ENCODE measurements at regions not wholly inside any gene's neighbourhood (a gene's known extent, or its start where the extent isn't known, plus 50 kb on each side); places are given as distances from the start of the nearest gene placed in this dataset.
"Not testable (repeated sequence)": the region's sequence is repeated elsewhere in the genome, so short reads cannot be mapped to it uniquely, and the experiment has no call there.

GRCh38 chr4:34953145-34953799 is 1291.0 kb downstream of the ARAP2 start:
- Mint-ChIP-seq H3K27ac (ENCODE audit: low read depth) (no peak overlapping the region), H3K4me3 (no peak overlapping the region), H3K36me3 (ENCODE audit: insufficient read depth) (peaks cover 3% of the 10 kb centered on the region)

GRCh38 chr4:34964613-34965012 is 1279.7 kb downstream of the ARAP2 start:
- H3K27me3 Mint-ChIP-seq: no peaks in the 10 kb centered on the region
- no peak for ATAC-seq (replicated peaks; ENCODE audit: extremely low read depth, poor library complexity, severe bottlenecking)
- H3K4me3 Mint-ChIP-seq: no peak overlapping the region
- H3K36me3 Mint-ChIP-seq (ENCODE audit: insufficient read depth): no peaks in the 10 kb centered on the region
- DNase-seq (ENCODE audit: low spot score in 2 of 2): no peak
- H3K27ac Mint-ChIP-seq (ENCODE audit: low read depth): no peak overlapping the region
- H3K9me3 Mint-ChIP-seq: peaks cover 18% of the 10 kb centered on the region
- no peaks in the 10 kb centered on the region for H3K4me1 Mint-ChIP-seq

More at GRCh38 chr4:34953145-34953799, 1291.0 kb downstream of the ARAP2 start:
- Mint-ChIP-seq H3K4me1 (no peaks in the 10 kb centered on the region), H3K9me3 (peaks cover 6% of the 10 kb centered on the region), H3K27me3 (no peaks in the 10 kb centered on the region)
- no peak for DNase-seq (ENCODE audit: low spot score in 2 of 2)
- ATAC-seq (replicated peaks; ENCODE audit: extremely low read depth, poor library complexity, severe bottlenecking): no peak

GRCh38 chr4:34972189-34972588 is 1272.1 kb downstream of the ARAP2 start:
- no peak overlapping the region for H3K27ac Mint-ChIP-seq (ENCODE audit: low read depth)
- H3K9me3 Mint-ChIP-seq: peaks cover 4% of the 10 kb centered on the region
- H3K4me1 Mint-ChIP-seq: no peaks in the 10 kb centered on the region
- H3K27me3 Mint-ChIP-seq: no peaks in the 10 kb centered on the region
- H3K4me3 Mint-ChIP-seq: no peak overlapping the region
- ATAC-seq (replicated peaks; ENCODE audit: extremely low read depth, poor library complexity, severe bottlenecking): no peak
- DNase-seq (ENCODE audit: low spot score in 2 of 2): no peak
- no peaks in the 10 kb centered on the region for H3K36me3 Mint-ChIP-seq (ENCODE audit: insufficient read depth)

DNA sequence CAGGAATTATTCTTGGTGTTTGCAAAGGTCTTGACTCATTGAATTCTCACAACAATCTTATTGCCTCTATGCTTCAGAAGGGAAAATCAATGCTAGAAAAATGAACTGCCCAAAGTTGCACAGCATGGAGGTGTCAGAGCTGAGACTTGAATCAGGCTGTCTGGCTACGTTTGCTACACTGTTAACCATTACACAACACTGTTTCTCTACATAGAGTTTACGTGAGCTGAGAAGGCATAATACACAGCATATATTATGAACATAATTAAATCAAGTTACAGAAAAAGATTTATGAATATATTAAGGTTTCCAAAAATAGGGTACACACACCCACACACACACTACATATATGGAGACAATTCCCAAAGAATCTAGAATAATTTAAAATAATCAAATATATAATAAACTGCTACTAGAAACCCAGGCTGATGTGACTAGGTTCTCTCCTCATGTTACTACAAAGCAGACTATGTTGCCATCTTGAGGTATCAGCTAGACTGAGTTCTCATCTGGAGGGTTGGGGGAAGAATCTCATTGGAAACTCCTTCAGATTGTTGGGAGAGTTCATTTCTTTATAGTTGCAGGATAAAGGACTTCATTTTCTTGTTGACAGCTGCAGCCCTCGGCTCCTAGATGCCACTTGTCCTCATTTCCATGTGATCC is 1270.5 kb downstream of the ARAP2 start:
- H3K4me1 Mint-ChIP-seq: no peaks in the 10 kb centered on the region
- H3K27me3 Mint-ChIP-seq: no peaks in the 10 kb centered on the region
- no peak for ATAC-seq (replicated peaks; ENCODE audit: extremely low read depth, poor library complexity, severe bottlenecking)
- no peak overlapping the region for H3K4me3 Mint-ChIP-seq
- DNase-seq (ENCODE audit: low spot score in 2 of 2): no peak
- no peaks in the 10 kb centered on the region for H3K36me3 Mint-ChIP-seq (ENCODE audit: insufficient read depth)
- peaks cover 4% of the 10 kb centered on the region for H3K9me3 Mint-ChIP-seq
- no peak overlapping the region for H3K27ac Mint-ChIP-seq (ENCODE audit: low read depth)

DNA sequence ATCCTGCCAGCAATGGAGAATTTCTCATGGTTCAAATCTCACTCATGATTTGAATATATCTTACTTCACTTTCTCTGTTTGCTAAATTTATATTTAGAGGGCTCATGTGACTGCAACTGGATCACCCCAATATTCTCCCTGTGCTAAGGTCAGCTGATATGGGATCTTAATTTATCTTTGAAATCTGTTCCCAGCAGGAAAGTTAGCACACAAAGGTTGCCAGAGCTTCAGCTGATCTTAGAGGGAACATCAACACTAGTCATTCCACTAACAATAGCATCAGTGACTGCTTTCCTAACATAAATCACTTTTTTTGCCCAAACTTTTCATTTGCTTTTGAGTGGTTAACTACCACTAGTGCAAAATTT is 1270.0 kb downstream of the ARAP2 start:
- no peaks in the 10 kb centered on the region for H3K36me3 Mint-ChIP-seq (ENCODE audit: insufficient read depth)

GRCh38 chr4:35021222-35021621 is 1223.1 kb downstream of the ARAP2 start:
- H3K27me3 Mint-ChIP-seq; H3K27ac Mint-ChIP-seq (ENCODE audit: low read depth); DNase-seq (ENCODE audit: low spot score in 2 of 2); H3K36me3 Mint-ChIP-seq (ENCODE audit: insufficient read depth); H3K4me3 Mint-ChIP-seq; ATAC-seq (replicated peaks; ENCODE audit: extremely low read depth, poor library complexity, severe bottlenecking); H3K4me1 Mint-ChIP-seq: not testable (repeated sequence)
- peaks cover 34% of the 10 kb centered on the region for H3K9me3 Mint-ChIP-seq

More for the DNA sequence above, 1270.0 kb downstream of the ARAP2 start:
- DNase-seq (ENCODE audit: low spot score in 2 of 2) (no peak), ATAC-seq (replicated peaks; ENCODE audit: extremely low read depth, poor library complexity, severe bottlenecking) (no peak)
- H3K4me1 Mint-ChIP-seq: no peaks in the 10 kb centered on the region
- peaks cover 4% of the 10 kb centered on the region for H3K9me3 Mint-ChIP-seq
- no peak overlapping the region for H3K4me3 Mint-ChIP-seq
- H3K27me3 Mint-ChIP-seq: no peaks in the 10 kb centered on the region
- no peak overlapping the region for H3K27ac Mint-ChIP-seq (ENCODE audit: low read depth)

DNA sequence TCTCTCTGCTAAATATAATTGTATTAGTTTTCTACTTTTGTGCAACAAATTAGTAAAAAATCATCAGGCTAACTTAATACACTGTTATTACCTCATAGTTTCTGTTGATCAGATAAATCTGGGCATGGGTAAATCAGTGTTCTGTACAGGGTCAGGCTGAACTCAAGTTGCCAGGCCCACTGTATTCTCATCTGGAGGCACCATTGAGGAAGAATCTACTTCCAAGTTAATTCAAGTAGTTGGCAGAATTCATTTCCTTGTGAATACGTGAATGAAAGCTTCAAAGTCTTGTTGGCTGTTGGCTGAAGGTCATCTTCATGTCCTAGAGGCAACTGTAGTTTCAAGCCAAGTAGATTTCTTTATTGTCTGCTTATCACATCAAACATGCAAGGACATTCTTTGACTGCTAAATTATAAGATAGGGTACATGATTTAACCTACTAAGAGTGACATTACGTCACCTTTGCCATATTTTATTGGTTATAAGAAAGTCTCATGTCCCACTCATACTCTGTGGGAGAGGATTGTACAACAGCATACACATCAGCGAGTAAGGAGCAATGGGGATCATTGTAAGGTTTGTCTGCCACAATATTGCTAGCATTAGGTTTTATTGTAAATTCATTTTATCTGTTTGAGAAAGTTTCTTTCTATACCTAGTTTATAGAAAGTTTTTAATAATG is 1219.0 kb downstream of the ARAP2 start:
- ATAC-seq (replicated peaks; ENCODE audit: extremely low read depth, poor library complexity, severe bottlenecking): no peak
- H3K4me1 Mint-ChIP-seq: no peaks in the 10 kb centered on the region

GRCh38 chr4:35038079-35038805 is 1206.1 kb downstream of the ARAP2 start:
- Mint-ChIP-seq H3K9me3 (peaks cover 5% of the 10 kb centered on the region), H3K36me3 (ENCODE audit: insufficient read depth) (no peaks in the 10 kb centered on the region), H3K4me3 (no peak overlapping the region), H3K27ac (ENCODE audit: low read depth) (no peak overlapping the region), H3K27me3 (no peaks in the 10 kb centered on the region), H3K4me1 (no peaks in the 10 kb centered on the region)
- DNase-seq (ENCODE audit: low spot score in 2 of 2) (no peak), ATAC-seq (replicated peaks; ENCODE audit: extremely low read depth, poor library complexity, severe bottlenecking) (no peak)

More for the DNA sequence above, 1219.0 kb downstream of the ARAP2 start:
- no peak for DNase-seq (ENCODE audit: low spot score in 2 of 2)
- Mint-ChIP-seq H3K27me3 (no peaks in the 10 kb centered on the region), H3K4me3 (no peak overlapping the region), H3K9me3 (peaks cover 29% of the 10 kb centered on the region), H3K27ac (ENCODE audit: low read depth) (no peak overlapping the region), H3K36me3 (ENCODE audit: insufficient read depth) (no peaks in the 10 kb centered on the region)

- Mint-ChIP-seq H3K4me1 (no peaks in the 10 kb centered on the region), H3K9me3 (peaks cover 5% of the 10 kb centered on the region), H3K27ac (ENCODE audit: low read depth) (no peak overlapping the region), H3K4me3 (no peak overlapping the region), H3K36me3 (ENCODE audit: insufficient read depth) (no peaks in the 10 kb centered on the region), H3K27me3 (no peaks in the 10 kb centered on the region)
- peak; percentile 28 for ATAC-seq (replicated peaks; ENCODE audit: extremely low read depth, poor library complexity, severe bottlenecking)
- no peak for DNase-seq (ENCODE audit: low spot score in 2 of 2)
These were observed 1205.5 kb downstream of the ARAP2 start for GRCh38 chr4:35038845-35039244.

- no peak for DNase-seq (ENCODE audit: low spot score in 2 of 2)
- H3K4me3 Mint-ChIP-seq: no peak overlapping the region
- ATAC-seq (replicated peaks; ENCODE audit: extremely low read depth, poor library complexity, severe bottlenecking): no peak
These were observed 1191.8 kb downstream of the ARAP2 start for GRCh38 chr4:35052546-35052945.

GRCh38 chr4:35063031-35063570 is 1181.2 kb downstream of the ARAP2 start:
- Mint-ChIP-seq H3K27ac (ENCODE audit: low read depth) (no peak overlapping the region), H3K4me3 (no peak overlapping the region), H3K27me3 (no peaks in the 10 kb centered on the region), H3K4me1 (no peaks in the 10 kb centered on the region), H3K9me3 (peaks cover 6% of the 10 kb centered on the region), H3K36me3 (ENCODE audit: insufficient read depth) (no peaks in the 10 kb centered on the region)
- DNase-seq (ENCODE audit: low spot score in 2 of 2) (no peak), ATAC-seq (replicated peaks; ENCODE audit: extremely low read depth, poor library complexity, severe bottlenecking) (no peak)

More at GRCh38 chr4:35052546-35052945, 1191.8 kb downstream of the ARAP2 start:
- Mint-ChIP-seq H3K9me3 (peaks cover 5% of the 10 kb centered on the region), H3K27ac (ENCODE audit: low read depth) (no peak overlapping the region), H3K36me3 (ENCODE audit: insufficient read depth) (no peaks in the 10 kb centered on the region), H3K27me3 (no peaks in the 10 kb centered on the region), H3K4me1 (no peaks in the 10 kb centered on the region)

DNA sequence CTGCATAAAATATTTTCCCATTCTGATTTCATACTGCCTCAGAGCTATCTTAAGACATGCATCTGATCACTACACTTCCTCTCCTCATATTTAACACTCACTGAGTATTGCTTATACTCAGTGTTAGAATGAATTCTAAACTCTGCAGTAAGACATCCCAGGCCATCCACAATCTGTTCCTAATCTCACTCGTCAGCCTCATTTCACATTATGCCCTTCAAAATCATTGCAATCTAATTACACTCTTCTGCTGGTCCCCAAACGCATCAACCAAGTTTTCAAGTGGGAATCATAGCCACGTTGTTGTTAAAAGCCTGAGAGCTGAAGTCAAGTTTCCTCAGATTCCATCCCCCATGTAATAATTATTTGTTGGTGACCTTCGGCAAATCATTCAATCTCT is 1177.9 kb downstream of the ARAP2 start:
- H3K9me3 Mint-ChIP-seq: peaks cover 5% of the 10 kb centered on the region
- no peak for DNase-seq (ENCODE audit: low spot score in 2 of 2)
- H3K4me3 Mint-ChIP-seq: no peak overlapping the region
- no peaks in the 10 kb centered on the region for H3K27me3 Mint-ChIP-seq
- ATAC-seq (replicated peaks; ENCODE audit: extremely low read depth, poor library complexity, severe bottlenecking): no peak
- H3K4me1 Mint-ChIP-seq: no peaks in the 10 kb centered on the region
- H3K36me3 Mint-ChIP-seq (ENCODE audit: insufficient read depth): no peaks in the 10 kb centered on the region
- no peak overlapping the region for H3K27ac Mint-ChIP-seq (ENCODE audit: low read depth)
